ENCODE measurements at regions not wholly inside any gene's neighbourhood (a gene's known extent, or its start where the extent isn't known, plus 50 kb on each side); places are given as distances from the start of the nearest gene placed in this dataset.

DNA sequence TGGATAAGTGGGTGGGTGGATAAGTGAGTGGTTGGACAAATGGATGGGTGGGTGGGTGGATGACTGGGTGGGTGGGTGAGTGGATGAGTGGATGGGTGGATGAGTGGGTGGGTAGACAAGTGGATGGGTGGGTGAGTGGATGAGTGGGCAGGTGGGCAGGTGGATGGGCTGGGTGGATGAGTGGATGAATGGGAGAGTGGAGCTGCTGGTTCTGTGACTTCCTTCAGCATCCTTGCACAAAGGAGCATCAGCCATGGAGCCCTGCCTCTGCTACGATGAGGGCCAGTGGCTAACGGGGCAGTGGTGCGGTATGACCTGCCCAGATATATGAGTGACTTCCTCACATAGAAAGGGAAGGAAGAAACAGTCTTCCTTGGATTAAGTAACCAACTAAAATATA, 398.7 kb upstream of the IRX4 start:
- no peak for DNase-seq (ENCODE audit: low read depth in 4 of 4, low spot score in 3 of 4)

- no peak for DNase-seq (ENCODE audit: low read depth in 4 of 4, low spot score in 3 of 4)
These were observed 397.6 kb upstream of the IRX4 start for GRCh38 chr5:2280318-2280717.

GRCh38 chr5:2278825-2279456, 396.2 kb upstream of the IRX4 start:
- DNase-seq (ENCODE audit: low read depth in 4 of 4, low spot score in 3 of 4): no peak

- DNase-seq (ENCODE audit: low read depth in 4 of 4, low spot score in 3 of 4): no peak
These were observed 395.2 kb upstream of the IRX4 start for GRCh38 chr5:2277886-2278285.

DNA sequence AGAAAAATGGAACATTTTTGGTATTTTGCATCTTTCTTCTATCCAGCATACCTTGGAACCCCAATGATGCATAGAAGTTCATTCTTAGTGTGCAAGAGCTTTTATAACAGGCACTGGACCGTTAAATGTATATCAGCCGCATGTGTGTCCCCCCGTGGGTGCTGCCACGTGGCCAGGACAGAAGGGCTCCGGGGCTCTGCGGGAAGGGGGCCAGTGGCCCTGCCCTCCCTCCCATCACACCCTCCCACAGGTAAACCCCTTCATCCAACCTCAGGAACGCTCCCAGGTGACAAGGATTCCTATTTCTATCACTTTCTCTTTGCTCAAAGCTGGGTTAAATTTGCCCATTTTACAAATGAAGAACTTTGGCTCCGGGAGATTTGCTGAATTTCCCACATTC, 393.4 kb upstream of the IRX4 start:
- DNase-seq (ENCODE audit: low read depth in 4 of 4, low spot score in 3 of 4): no peak

DNA sequence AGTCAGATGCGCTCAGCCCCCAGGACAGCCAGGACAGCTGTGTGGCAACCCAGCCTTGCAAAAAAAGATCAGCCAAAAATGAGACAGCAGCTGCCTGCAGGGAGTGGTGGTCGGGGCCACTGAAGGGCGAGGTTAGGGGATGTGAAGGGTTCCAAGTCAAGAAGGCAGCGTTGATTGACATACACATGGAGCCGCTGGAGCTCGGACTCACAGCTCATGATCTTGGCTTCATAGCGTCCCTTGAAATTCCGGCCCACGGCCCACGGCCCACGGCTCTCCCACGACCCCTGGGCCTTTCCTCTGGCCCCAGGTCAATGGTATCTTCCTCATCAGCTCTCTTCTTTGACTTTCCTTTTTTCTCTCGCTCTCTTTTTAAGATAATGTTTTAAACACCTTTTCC, 390.0 kb upstream of the IRX4 start:
- no peak for DNase-seq (ENCODE audit: low read depth in 4 of 4, low spot score in 3 of 4)

- no peak for DNase-seq (ENCODE audit: low read depth in 4 of 4, low spot score in 3 of 4)
These were observed 389.3 kb upstream of the IRX4 start for GRCh38 chr5:2272039-2272438.

DNA sequence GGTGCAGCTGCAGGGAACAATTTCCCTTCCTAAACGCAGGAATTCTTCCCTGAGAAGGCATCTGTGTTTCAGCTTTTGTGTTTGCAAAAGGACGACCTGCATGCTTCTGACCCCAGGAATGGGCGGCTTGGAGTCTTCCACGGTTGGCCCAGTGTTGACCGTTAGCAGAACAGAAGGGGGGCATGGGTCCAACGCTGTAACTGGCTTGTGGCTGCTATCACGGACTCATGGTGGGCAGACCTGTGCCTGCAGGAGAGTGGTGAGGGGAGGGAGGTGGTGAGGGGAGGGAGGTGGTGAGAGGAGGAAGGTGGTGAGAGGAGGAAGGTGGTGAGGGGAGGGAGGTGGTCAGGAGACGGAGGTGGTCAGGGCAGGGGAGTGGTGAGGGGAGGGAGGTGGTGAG, 388.6 kb upstream of the IRX4 start:
- no peak for DNase-seq (ENCODE audit: low read depth in 4 of 4, low spot score in 3 of 4)

GRCh38 chr5:2270467-2270866, 387.7 kb upstream of the IRX4 start:
- no peak for DNase-seq (ENCODE audit: low read depth in 4 of 4, low spot score in 3 of 4)

DNA sequence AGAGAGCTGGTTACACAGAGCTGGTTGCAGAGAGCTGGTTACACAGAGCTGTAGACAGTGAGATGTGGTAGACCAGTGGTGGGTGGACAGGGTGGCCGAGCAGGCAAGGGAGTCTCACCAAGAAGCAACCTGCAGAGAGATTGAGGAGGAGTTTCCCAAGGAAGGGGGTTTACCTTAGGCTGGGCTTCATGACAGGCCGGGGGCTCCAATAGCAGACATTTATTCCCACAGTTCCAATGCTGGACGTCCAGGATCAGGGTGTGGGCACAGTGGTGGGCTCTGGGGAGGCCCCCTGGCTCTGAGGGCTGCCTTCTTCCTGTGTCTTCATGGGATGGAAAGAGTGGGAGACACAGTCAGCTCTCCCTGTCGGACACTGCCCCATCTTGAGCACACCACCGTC, 386.9 kb upstream of the IRX4 start:
- DNase-seq (ENCODE audit: low read depth in 4 of 4, low spot score in 3 of 4): no peak

- DNase-seq (ENCODE audit: low read depth in 4 of 4, low spot score in 3 of 4): no peak
These were observed 385.3 kb upstream of the IRX4 start for GRCh38 chr5:2267991-2268390.

DNA sequence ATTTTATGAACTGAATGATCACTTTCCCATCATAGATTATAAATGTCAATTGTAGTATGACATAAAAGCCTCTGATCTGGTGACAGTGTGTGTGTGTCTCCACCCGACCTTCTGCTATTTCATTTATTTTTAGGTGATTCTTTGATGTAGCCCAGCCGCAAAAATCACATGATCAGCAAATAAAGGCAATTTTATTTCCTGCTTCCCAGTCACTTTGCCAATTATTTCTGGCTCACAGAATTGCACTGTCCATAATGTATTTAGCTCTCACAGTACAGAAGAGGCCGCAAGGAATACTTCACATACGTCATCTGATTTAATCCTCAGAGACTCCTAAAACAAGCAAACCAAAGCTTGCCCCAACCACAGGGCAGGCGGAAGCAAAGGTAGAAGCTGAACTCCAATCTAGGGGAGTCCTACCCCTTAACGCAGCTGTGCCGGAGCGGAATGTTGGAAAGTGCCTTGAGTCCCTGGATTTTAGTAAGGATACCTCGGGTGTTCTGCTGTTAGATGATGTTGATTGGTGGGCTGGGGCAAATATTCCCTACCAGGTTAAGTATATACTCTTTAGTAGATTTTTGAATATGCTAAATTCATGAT, 384.0 kb upstream of the IRX4 start:
- DNase-seq (ENCODE audit: low read depth in 4 of 4, low spot score in 3 of 4): no peak

GRCh38 chr5:2265341-2265740, 382.6 kb upstream of the IRX4 start:
- DNase-seq (ENCODE audit: low read depth in 4 of 4, low spot score in 3 of 4): no peak

GRCh38 chr5:2263763-2264162, 381.0 kb upstream of the IRX4 start:
- DNase-seq (ENCODE audit: low read depth in 4 of 4, low spot score in 3 of 4): no peak

DNA sequence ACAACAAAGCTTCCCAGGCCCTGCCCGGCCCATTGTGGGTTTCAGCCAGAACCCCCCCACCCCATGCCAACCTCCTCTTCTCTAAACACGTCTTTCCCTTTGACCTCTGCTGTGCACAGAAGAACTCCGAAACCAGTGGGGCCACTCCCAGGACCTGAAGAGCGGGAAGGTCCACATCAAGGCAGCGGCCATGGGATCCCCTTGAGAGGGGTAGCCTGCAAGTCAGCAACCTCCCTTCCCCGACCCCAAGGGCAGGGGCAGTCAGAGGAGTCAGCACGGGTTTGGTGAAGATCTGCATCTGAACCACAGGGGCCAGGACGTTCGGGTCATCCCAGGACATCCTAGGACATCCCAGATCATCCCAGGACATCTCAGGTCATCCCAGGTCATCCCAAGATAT, 379.9 kb upstream of the IRX4 start:
- no peak for DNase-seq (ENCODE audit: low read depth in 4 of 4, low spot score in 3 of 4)

GRCh38 chr5:2261004-2261703, 378.4 kb upstream of the IRX4 start:
- no peak for DNase-seq (ENCODE audit: low read depth in 4 of 4, low spot score in 3 of 4)

DNA sequence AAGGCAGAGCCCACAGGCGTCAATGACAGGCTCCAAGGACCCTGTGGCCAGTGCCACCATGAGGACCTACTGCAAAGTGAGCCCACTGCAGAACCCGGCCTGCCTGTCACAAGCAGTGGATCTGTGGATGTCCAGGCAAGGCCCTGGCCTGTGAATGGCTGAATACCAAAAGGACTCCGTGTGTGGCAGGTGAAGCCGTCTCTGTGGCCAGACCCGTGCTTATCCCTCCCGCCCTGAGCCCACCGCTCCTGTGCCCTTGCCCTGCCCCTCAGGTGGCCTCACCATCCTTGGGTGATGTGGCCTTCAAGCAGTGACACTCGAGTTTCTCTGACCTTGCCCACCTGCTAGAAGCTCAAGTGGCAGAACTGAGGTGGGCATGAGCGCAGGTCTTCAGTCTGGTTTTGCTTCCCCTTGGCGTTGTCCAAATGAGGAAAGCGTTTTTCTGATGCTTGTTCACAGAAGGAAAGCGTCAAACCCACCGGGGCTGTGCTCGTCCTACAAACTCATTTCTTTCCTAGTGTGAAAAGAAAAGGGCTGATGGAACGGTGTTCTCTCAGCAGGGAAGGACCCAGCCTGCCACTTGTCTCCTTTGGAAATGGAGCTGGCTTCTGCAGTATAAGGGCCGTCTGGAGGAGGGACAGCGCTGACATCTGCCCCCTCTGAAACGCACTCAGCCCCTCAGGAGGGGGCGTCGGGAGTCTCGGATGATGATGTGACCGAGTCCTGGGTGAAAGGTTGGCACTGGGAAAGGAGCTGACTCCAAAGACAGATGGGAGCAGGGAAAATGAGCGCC, 377.7 kb upstream of the IRX4 start:
- DNase-seq (ENCODE audit: low read depth in 4 of 4, low spot score in 3 of 4): no peak

DNA sequence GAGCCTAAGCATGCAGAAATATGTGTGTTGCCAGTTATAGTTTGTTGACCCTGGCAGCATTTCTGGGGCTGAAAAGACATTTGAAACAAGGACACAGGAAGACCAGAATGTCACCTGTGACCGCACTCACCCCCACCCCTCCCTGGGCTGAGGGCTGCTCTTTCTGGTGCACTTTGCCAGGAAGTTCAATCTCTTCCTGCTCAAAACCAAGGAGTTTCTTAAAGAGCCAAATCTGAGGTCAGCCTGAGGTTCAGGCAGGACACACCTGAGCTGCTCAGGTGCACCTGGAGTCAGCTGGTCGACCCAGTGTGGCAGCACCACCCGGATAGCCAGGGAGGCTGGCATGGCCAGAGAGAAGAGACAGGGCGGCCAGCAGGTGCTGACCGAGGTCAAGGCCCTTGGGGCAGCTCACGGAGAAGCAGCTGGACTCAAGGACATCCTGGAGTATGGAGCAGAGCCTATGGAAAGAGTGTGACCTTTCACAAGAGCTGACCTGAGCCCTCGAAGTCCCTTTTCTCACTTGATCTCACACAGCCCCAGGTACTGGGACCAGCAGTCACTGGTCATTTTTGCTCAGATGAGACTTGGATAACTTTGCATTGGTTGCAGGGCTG, 376.9 kb upstream of the IRX4 start:
- DNase-seq (ENCODE audit: low read depth in 4 of 4, low spot score in 3 of 4): no peak

DNA sequence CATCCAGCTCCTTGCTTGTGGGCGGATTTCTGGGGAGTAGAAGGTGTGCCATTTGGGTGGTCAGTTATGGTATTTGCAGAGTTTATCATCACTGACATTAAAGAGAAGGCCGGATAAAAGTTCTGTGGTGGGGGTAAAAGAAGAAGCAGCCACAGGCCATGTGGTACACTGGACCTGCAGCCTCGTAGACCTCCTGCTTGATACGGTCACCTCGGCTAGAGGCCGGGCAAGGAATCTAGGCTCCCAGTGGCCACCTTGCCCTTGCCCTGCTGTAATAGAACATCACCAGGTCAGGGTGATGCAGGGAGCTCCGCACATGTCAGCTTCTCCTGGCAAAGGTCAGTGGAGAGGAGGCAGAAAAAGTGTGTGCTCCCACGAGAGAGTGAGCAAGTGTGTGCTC, 376.1 kb upstream of the IRX4 start:
- no peak for DNase-seq (ENCODE audit: low read depth in 4 of 4, low spot score in 3 of 4)

- no peak for DNase-seq (ENCODE audit: low read depth in 4 of 4, low spot score in 3 of 4)
These were observed 374.9 kb upstream of the IRX4 start for GRCh38 chr5:2257326-2258244.

Data from left renal pelvis (tissue), 4 donors.